ENCODE measurements at regions not wholly inside any gene's neighbourhood (a gene's known extent, or its start where the extent isn't known, plus 50 kb on each side); places are given as distances from the start of the nearest gene placed in this dataset.

- H3K9me3 ChIP-seq = peaks cover 4% of the 10 kb centered on the region; the same call in 1 of the 2 replicates
- H3K4me3 ChIP-seq (ENCODE audit: low read depth, low read length) = no peak overlapping the region
- H3K27me3 ChIP-seq (replicated peaks; ENCODE audit: control insufficient read depth, insufficient read depth, low read length) = no peaks in the 10 kb centered on the region
- TF ChIP-seq CTCF (IDR thresholded peaks at IDR 0.05; ENCODE audit: insufficient read depth in 1 of 2, low read depth in 1 of 2, low read length in 1 of 2, severe bottlenecking in 1 of 2, unreplicated experiment in 1 of 2) = no peak
- H3K9me3 Mint-ChIP-seq (ENCODE audit: unreplicated experiment) = peaks cover 47% of the 10 kb centered on the region
- no peaks in the 10 kb centered on the region for H3K36me3 ChIP-seq (ENCODE audit: control insufficient read depth, insufficient read depth, low read length)
- H3K4me3 Mint-ChIP-seq (ENCODE audit: unreplicated experiment) = no peak overlapping the region
- no peaks in the 10 kb centered on the region for H3K27me3 Mint-ChIP-seq (ENCODE audit: insufficient read depth, unreplicated experiment)
- peaks cover 6% of the 10 kb centered on the region for H3K36me3 Mint-ChIP-seq (ENCODE audit: insufficient read depth, unreplicated experiment)
- no peak for DNase-seq
- intact Hi-C loops (cut with micrococcal nuclease; ENCODE audit: unreplicated experiment) = no loop called here
- H3K4me1 ChIP-seq = peaks cover 28% of the 10 kb centered on the region
- H3K4me1 Mint-ChIP-seq (ENCODE audit: low read depth, unreplicated experiment) = peaks cover 23% of the 10 kb centered on the region
- POLR2A ChIA-PET = no interaction called here
- H3K27ac Mint-ChIP-seq (ENCODE audit: unreplicated experiment) = peak overlapping the region; percentile 32
- CTCF ChIA-PET = no interaction called here
- no TSS peak for BruUV-seq (replicated peaks)
Observed at GRCh38 chr12:58419905-58420304, 478.5 kb downstream of the ATP23 start.

GRCh38 chr12:58420503-58420902 lies 479.1 kb downstream of the ATP23 start:
- no peak for DNase-seq
- Histone ChIP-seq H3K4me1 (peaks cover 27% of the 10 kb centered on the region), H3K27me3 (replicated peaks; ENCODE audit: control insufficient read depth, insufficient read depth, low read length) (no peaks in the 10 kb centered on the region), H3K36me3 (ENCODE audit: control insufficient read depth, insufficient read depth, low read length) (no peaks in the 10 kb centered on the region), H3K4me3 (ENCODE audit: low read depth, low read length) (no peak overlapping the region), H3K9me3 (peaks cover 4% of the 10 kb centered on the region; the same call in 1 of the 2 replicates)
- no peak overlapping the region for H3K4me3 Mint-ChIP-seq (ENCODE audit: unreplicated experiment)
- peaks cover 20% of the 10 kb centered on the region for H3K4me1 Mint-ChIP-seq (ENCODE audit: low read depth, unreplicated experiment)
- H3K27ac Mint-ChIP-seq (ENCODE audit: unreplicated experiment) = peak overlapping the region; percentile 32
- ChIA-PET POLR2A (no interaction called here), CTCF (no interaction called here)
- no peak for TF ChIP-seq CTCF (IDR thresholded peaks at IDR 0.05; ENCODE audit: insufficient read depth in 1 of 2, low read depth in 1 of 2, low read length in 1 of 2, severe bottlenecking in 1 of 2, unreplicated experiment in 1 of 2)
- intact Hi-C loops (cut with micrococcal nuclease; ENCODE audit: unreplicated experiment) = no loop called here
- peaks cover 6% of the 10 kb centered on the region for H3K36me3 Mint-ChIP-seq (ENCODE audit: insufficient read depth, unreplicated experiment)
- H3K9me3 Mint-ChIP-seq (ENCODE audit: unreplicated experiment) = peaks cover 47% of the 10 kb centered on the region
- no TSS peak for BruUV-seq (replicated peaks)
- no peaks in the 10 kb centered on the region for H3K27me3 Mint-ChIP-seq (ENCODE audit: insufficient read depth, unreplicated experiment)

- H3K9me3 ChIP-seq = peaks cover 12% of the 10 kb centered on the region
- no peaks in the 10 kb centered on the region for H3K36me3 ChIP-seq (ENCODE audit: control insufficient read depth, insufficient read depth, low read length)
- Mint-ChIP-seq H3K27ac (ENCODE audit: unreplicated experiment) (peak overlapping the region; percentile 89), H3K9me3 (ENCODE audit: unreplicated experiment) (peaks cover 55% of the 10 kb centered on the region), H3K4me3 (ENCODE audit: unreplicated experiment) (no peak overlapping the region), H3K36me3 (ENCODE audit: insufficient read depth, unreplicated experiment) (peaks cover 14% of the 10 kb centered on the region), H3K4me1 (ENCODE audit: low read depth, unreplicated experiment) (peaks cover 16% of the 10 kb centered on the region), H3K27me3 (ENCODE audit: insufficient read depth, unreplicated experiment) (no peaks in the 10 kb centered on the region)
- H3K27me3 ChIP-seq (replicated peaks; ENCODE audit: control insufficient read depth, insufficient read depth, low read length) = no peaks in the 10 kb centered on the region
- H3K4me1 ChIP-seq = peaks cover 29% of the 10 kb centered on the region
- ChIA-PET POLR2A (no interaction called here), CTCF (no interaction called here)
- no peak overlapping the region for H3K4me3 ChIP-seq (ENCODE audit: low read depth, low read length)
- TF ChIP-seq CTCF (IDR thresholded peaks at IDR 0.05; ENCODE audit: insufficient read depth in 1 of 2, low read depth in 1 of 2, low read length in 1 of 2, severe bottlenecking in 1 of 2, unreplicated experiment in 1 of 2) = no peak
- DNase-seq = no peak
- intact Hi-C loops (cut with micrococcal nuclease; ENCODE audit: unreplicated experiment) = no loop called here
- no TSS peak for BruUV-seq (replicated peaks)
Observed at GRCh38 chr12:58421990-58422389, 480.6 kb downstream of the ATP23 start.
